ENCODE measurements at regions not wholly inside any gene's neighbourhood (a gene's known extent, or its start where the extent isn't known, plus 50 kb on each side); places are given as distances from the start of the nearest gene placed in this dataset.
"Not testable (repeated sequence)": the region's sequence is repeated elsewhere in the genome, so short reads cannot be mapped to it uniquely, and the experiment has no call there.

DNA sequence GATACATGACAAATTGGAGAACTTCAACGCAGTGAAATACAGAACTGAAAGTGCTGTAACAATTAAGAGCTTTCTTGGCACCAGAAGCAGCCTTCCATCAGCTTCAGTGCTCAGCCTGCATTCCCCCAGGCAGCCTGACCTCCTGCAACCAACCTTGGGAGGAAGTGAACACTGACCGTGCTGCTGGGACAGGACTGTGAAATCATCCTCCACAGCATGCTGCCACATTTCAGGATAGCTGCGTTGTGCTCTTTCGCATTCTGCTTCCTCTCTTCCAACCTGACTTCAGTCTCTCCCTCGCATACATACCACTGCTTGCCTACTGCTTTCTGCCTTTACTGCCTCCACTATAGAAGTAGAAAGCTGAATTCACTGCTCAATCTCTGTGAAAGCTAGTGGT, 388.6 kb downstream of the RWDD3 start:
- no peak for DNase-seq

DNA sequence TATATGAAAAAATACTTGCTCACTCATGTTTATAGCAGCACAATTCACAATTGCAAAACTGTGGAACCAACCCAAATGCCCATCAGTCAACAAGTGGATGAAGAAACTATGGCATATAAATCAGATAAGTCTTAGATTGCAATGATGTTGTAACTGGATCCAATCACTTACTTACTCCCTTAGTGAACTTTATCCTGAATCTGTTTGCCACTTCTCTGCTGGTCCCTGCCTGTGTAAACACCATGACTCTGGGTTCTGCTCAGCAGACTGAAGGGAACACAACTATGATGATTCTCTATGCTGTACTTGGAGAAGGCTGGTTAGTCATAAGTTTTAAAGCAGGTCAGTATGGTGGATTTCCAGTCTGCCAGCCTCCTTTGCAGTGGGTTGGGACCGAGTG, 391.2 kb downstream of the RWDD3 start:
- no peak for DNase-seq

DNA sequence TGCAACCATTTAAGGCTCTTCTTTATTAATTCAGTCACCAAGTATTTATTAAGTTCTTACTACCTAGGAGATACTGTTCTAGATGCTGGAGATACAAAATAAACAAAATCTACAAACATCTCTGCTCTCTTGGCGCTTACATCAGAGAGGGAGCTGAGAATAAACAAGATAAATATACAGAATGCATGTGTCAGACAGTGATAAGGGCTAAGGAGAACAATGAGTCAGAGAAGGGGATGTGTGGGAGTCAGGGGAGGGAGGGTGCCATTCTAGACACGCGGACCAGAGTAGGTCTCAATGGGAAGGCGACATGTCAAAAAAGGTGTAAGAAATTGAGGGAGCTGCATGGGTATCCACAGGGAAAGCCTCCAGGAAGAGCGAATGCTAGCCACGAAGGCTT, 393.2 kb downstream of the RWDD3 start:
- no peak for DNase-seq

DNA sequence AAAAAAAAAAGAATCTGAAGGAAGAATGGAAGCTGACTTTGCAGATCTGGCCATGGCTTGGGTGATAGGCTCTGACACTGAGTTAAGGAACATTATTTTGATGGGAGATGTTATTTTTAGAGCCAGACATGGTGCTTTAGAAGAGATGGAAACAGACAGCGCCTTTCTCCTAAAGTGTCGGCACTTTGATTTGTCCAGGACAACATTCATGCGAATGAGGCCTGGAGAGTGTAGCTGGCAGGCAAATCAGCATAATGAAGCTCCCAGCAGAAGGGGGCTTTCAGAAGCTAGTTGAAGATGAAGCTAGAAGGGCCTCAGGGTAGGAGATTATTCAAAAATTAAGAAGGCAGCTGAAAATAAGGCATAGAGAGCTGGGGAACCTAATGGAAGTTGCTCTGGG, 397.7 kb downstream of the RWDD3 start:
- no peak for DNase-seq

DNA sequence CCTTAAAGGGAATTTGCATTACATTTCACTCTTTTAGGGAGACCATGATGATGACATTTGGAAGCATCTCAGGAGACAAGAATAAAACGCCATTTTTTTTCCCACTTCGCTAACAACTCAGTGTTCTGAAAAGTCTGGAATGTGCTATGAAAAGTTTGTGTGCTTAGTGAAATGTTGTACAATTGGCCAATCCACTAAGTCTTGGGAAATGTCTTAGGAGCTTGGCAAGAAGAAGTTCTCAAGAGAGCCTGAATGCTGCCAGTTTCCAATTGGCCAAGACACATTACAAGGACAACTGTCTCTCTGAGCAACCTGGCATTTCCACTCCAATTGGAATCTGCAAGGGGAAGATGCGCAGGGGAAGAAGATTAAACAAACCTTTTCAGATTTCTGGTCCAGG, 401.8 kb downstream of the RWDD3 start:
- DNase-seq = no peak

DNA sequence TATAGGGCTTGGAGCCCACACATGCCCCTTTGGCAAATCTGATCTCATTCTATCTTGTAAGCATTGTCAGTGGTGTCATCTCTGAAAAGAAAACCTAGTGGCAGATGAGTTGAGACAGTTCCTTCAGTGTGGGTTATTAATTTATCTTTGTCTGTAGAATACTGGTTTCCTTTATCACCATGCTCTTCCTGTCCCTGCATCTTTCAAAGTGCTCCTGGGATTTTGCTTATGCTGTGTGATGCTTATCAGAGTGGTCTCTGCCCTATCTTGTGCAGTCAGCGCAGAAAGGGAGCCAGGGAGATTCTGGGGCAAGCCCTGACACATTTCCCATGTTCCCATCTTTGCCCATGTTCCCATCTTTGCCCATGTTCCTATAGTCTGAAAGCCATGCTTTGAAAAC, 402.9 kb downstream of the RWDD3 start:
- DNase-seq = no peak

DNA sequence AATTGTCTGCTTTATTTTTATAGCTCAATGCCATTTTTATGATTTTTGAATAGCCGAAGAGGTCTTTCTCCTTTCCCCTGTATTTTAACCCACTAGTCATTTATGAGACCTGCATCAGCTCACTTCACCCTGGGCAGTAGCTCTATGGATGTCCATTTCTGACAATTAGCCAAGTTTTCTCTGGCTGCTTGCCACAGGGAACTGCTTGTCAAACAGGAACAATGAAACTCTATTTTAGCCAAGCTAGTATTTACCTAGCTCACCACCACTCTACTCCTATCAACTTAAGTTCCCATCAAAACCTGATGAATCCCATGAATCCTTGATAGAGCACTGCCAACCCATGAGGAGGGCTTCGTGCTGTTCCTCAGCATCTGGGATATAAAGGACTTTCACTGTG, 406.7 kb downstream of the RWDD3 start:
- no peak for DNase-seq

DNA sequence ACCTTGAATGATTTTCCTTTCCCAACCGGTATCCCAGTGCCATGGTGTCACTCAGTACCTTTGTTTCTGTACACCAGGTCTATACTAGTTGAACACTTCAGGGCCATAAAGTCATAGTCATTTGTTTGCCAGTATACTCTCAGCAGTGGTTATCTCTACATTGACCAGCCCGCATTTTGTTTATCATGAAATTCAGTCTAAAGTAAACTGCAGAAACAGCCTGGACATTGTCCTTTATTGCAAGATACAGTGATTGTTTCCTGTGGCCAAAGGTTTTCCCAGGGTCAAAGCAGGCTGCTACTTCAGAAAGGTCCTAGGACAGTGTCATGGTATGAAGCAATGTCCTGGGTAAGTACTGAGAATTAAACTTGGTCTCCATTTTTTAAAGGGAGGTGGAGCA, 407.4 kb downstream of the RWDD3 start:
- no peak for DNase-seq

DNA sequence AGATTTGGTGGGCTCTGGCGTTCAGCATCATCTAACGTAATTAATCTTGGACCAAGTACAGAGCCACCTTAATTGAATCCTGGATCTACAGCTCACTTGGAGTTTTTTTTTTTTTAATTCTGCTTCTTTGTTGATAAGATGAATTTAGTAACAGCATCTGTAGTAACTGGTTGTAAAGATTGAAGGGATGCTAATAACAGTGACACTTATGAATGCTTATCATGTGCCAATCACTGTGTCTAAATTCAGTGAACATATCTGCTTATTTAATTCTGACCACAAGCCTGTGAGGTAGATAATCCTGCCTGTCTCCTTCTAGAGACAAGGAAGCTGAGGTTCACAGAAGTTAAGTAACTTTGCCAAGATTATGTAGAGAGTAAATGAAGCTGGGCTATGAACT, 408.0 kb downstream of the RWDD3 start:
- no peak for DNase-seq

DNA sequence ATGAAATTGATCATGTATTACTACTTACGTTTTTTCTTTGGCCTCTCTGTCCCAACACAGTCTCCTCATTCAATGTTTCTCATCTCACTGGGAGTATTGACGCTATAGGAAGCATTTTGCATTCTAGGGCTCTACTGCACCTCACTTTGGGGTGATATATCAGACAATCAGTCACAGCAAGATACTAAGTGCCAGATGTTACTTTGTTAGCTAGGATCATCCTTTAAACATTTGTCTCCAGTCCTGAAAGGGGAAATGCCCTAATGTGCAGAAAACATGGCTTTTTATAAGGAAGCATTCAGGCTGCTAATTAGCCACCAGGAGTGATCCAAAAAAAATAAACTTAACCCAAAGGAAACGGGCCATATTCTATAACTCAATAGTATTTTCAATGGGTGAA, 409.1 kb downstream of the RWDD3 start:
- no peak for DNase-seq

DNA sequence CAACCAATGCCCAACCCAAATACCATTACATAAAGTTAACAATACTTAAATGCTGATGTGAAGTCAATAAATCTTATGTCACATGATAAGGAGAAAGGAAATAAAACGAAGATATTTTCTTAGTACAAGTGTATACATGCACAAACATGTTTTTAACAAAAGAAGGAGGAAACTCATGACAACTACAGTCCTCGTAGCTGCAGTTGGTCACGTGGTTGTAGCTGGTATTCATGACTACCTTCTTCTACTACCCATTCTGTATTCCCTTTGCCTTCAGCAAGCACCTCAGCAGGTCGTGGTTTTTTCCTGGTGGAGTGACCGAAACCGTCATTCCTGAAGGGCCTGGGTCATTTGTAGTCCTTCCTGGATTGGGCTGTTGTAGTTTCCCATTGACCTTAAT, 411.1 kb downstream of the RWDD3 start:
- not testable (repeated sequence) for DNase-seq

DNA sequence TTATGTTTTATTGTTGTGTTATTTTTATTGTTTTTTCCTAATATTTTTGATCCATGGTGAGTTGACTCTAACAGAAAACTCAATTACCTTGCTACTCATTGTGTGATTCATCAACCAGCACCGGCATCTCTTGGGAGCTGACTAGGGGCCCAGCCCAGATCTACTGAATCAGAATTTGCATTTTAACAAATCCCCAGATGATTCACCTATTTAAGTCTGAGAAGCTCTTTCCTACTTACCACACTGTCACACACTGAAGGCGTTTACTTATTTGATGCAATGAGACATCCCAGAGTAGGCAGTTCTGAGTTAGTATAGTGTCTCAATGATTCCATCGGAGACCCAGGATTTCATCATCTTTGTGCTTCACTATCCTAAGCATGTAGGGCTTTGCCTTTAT, 416.6 kb downstream of the RWDD3 start:
- DNase-seq = no peak

DNA sequence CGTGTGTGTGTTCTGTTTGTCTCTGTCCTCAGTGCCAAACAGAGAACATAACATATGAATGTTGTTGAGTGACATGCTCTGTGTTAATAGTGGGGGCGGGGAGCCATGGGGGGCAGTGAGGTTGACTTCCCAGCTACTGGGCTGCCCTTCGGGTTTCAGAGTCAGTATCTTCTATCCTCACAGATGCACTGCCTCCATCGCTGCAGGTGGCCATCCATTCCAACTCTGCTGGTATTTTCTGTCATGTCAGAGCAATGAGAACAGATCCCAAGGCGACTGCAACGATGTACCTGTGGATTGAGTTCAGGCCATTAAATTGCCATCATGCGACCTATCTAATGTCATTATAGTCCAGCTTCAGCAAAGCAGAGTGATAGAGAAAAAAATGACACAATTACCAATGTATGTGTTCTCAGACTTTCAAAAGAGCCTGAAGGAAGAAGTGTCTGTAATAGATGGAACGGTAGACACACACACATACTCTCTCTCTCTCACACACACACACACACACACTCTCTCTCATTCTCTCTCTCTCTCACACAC, 418.5 kb downstream of the RWDD3 start:
- DNase-seq = no peak

DNA sequence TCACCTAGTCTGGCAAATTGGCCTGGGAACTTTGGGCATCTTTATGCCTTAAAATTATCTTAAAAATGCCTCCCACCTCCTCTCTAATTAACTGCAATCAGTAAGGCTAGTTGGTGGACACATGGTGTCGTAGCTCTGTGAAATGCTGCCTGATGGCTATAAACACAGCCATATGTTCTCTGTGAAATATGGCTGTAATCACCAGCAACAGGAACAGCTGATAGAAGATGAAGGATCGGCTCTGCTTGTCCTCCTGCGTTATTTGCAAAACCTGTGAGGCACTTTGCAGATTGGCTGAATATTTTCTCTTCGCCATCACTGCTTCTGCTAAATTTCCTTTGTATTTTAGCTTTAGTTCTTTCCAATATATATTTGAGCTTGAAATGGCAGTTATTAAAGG, 419.6 kb downstream of the RWDD3 start:
- no peak for DNase-seq

DNA sequence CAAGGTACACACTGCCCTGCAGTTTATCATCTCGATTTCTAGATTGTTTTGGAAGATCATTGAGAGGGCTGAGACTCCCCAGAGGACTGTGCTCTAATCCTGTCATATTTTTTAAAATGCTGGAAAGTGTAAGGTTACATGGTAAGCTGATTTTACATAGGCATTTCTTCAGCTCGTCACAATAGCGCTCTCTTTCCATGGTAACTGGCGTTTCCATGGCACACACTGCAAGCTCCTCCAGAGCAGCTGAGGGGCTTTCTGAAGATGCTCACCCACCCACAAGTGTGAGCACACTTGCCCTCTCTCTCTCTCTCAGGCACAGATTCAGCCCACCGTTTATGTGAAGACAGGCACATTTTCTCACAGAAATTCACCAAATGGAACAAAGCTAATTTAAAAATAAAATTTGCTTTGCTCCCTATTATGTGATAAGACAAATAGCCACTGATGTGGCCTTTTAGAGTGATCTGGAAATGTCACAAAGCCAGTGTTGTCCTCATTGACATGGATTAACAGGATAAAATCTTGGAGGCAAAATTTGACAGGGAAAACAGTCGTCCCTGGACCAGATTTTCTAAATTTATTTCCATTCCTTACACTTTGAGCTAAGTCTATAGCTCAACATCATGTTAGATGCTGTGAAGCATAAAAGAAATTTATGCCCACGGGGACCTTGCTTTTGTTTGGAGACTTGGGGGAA, 421.5 kb downstream of the RWDD3 start:
- DNase-seq = no peak

DNA sequence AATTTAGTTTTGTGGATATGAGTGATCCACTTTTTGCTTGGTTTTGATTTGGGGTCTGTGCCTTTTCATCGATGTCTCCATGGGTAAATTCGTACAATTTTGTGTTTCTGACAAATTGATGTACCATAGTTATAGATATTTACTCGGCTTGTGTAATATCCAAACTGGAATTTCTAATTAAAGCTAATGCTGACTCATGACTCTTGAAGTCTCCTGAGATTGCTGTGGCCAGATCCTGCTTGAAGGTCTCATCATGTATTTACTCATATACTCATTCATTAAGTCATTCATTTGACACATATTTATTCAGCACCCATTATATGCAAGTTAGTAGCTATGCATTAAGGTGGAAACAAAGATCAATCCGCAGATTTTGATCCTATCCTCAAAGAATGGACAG, 423.2 kb downstream of the RWDD3 start:
- DNase-seq = no peak

DNA sequence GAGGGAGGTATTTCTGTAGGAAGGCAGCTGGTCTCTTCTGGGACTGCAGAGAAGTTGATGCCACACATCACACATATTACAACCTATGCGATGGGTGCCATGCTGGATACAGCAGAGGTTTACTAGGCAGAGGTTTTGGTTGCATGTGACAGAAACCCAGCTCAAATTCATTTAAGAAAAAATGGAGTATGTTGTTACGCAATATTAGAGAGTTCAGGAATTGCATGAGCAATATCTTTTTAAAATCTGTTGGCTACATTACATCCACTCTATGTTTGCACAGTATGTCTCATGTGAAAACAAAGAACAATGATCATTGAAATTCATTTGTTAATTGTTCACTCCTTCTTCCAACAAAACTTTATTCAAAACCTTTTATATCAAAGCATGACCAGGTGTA, 425.2 kb downstream of the RWDD3 start:
- no peak for DNase-seq

DNA sequence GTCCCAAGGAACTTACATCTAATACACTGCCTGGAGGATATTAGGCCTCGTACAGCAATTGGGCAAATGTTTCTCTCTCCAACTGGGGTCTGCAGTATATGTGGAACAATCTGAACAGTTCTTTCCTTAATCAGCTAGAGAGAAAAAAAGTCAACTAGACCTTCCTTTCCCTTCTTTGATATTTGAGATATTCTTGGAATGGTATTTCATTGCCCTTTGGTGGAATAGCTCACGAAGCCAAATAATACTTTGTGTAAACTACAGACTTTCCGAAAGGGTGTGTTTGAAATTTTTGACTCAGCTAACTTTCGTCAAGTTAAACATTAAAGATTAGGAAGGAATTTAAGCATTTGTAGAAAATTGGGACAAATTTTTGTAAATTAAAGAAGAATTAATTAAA, 425.6 kb downstream of the RWDD3 start:
- DNase-seq = no peak

DNA sequence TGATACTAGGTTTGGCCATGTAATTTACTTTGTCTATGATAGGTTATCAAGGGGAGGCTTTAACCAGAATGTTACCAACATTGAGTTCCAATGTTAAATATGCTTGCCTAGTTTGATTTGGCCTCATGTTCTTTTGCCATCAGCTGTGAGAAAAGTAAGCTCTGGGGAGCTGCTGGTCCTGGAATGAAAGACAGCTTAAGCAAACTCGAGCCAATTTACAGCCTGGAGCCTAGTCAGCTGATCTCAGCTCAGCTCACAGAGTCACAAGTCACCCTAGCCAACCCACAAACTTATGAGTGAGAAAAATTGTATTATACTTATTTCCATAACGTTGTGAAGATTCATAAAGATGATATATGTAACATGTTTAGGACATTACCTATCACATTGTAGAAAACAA, 426.7 kb downstream of the RWDD3 start:
- DNase-seq = no peak

DNA sequence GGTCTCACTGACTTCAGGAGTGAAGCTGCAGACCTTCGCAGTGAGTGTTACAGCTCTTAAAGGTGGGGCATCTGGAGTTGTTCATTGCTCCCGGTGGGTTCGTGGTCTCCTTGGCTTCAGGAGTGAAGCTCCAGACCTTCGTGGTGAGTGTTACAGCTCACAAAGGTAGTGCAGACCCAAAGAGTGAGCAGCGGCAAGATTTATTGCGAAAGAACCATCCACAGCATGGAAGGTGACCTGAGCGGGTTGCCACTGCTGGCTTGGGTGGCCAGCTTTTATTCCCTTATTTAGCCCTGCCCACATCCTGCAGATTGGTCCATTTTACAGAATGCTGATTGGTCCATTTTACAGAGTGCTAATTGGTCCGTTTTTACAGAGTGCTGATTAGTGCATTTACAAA, 429.5 kb downstream of the RWDD3 start:
- not testable (repeated sequence) for DNase-seq

DNA sequence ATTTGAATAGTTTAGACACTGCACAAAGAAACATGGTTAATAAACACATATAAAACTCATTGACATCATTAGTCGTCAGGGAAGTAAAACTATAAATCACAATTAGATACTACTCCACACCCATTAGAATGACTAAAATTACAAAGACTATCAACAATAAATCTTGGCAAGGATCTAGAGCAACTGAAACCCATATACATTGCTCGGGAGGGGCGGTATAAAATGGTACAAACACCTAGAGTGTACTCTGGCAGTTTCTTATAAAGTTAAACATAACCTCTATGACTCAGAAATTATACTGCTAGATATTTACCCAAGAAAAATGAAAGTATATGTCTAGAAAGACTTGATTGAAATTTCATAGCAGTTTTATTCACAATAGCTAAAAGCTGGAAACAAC, 434.2 kb downstream of the RWDD3 start:
- DNase-seq = no peak

DNA sequence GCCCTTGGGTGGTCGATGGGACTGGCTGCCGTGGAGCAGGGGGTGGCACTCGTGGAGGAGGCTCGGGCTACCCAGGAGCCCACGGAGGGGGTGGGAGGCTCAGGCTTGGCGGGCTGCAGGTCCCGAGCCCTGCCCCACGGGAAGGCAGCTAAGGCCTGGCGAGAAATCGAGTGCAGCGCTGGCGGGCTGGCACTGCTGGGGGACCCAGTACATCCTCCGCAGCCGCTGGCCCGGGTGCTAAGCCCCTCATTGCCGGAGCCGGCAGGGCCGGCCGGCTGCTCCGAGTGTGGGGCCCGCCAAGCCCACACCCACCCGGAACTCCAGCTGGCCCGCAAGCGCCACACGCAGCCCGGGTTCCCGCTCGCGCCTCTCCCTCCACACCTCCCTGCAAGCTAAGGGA, 435.6 kb downstream of the RWDD3 start:
- not testable (repeated sequence) for DNase-seq

DNA sequence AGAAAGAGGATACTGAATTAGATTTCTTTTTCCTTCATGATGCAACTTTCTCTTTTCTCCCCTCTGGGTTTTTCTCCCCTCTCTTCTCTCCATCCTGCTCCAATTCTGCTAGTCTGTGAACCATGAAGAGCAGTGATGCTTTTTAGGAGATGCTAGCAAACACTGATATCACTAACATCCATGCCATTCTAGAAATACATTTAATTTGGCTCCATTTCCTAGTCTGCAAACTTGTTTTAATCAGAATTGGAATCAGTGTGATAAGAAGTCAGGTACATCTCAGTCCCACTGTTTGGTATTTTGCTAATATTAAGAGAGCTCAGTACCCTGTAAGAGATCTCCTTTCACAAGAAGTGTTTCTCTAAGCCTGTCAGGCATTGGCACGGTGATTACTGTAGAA, 437.1 kb downstream of the RWDD3 start:
- no peak for DNase-seq

DNA sequence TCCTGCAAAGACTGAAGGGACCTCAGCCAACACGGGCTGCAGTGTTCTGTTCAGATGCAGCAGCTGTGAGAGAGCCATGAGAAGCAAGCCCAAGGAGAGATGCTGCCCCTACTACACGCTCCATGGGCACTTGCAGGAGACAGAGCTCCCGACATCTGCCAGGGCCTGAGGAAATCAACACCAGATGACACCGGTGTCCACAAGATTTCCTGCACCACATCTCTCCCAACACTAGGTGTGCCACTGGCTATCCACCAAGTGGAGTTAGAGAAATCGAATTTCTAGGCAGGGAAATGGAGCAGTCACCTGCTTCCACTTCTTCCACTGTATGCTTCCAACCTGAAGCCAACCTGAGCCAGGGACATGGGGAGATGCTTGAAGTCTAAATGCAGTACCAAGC, 445.3 kb downstream of the RWDD3 start:
- DNase-seq = no peak

DNA sequence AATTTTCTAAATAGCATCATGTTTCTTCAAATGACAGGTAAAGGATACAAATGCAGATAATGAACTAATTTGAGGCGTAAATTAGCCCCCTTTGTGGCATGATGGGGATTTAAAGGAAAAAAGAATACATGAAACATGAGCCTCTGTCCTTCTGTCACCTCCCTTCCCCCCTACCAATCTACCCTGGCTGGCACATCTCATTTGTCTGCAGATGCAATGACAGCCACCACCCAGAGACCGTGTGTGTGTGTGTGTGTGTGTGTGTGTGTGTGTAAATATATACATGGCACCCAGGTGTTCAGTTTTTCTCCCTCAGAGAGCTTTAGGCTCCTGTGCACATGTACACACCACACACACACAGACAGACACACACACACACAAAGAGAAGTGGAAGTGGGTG, 451.1 kb downstream of the RWDD3 start:
- DNase-seq = no peak
